MM.1S (cell line): ENCODE measurements at regions not wholly inside any gene's neighbourhood (a gene's known extent, or its start where the extent isn't known, plus 50 kb on each side); places are given as distances from the start of the nearest gene placed in this dataset.

Experiments used
- DNase-seq: peaks from one replicate; pipeline ENCODE4 v3.0.0-alpha.2; 2015
- H2AFZ ChIP-seq: fragments of 300-600 bp; sonication (generic); 2 replicates; pipeline ENCODE4 v1.6.0; 2016; ENCODE audit warnings: antibody characterized with exemption, low read length
- H3F3A ChIP-seq: fragments of 300-600 bp; sonication (generic); 2 replicates; pipeline ENCODE4 v1.6.1; 2016; ENCODE audit warnings: mild to moderate bottlenecking, antibody characterized with exemption, low read length, moderate library complexity, mixed read lengths; ENCODE audit not compliant: insufficient read depth
- H3K27ac ChIP-seq: fragments of 300-600 bp; sonication (generic); 2 replicates; pipeline ENCODE4 v1.5.1; 2016; ENCODE audit warnings: mild to moderate bottlenecking, low read length
- H3K27me3 ChIP-seq: fragments of 300-600 bp; sonication (generic); replicated peaks from 2 replicates; pipeline ENCODE4 v1.6.0; 2016; ENCODE audit warnings: low read length; ENCODE audit not compliant: insufficient read depth
- H3K36me3 ChIP-seq: fragments of 300-600 bp; sonication (generic); replicated peaks from 2 replicates; pipeline ENCODE4 v1.6.1; 2016; ENCODE audit warnings: mild to moderate bottlenecking, low read length, mixed read lengths; ENCODE audit not compliant: insufficient read depth
- H3K4me1 ChIP-seq: fragments of 300-600 bp; sonication (generic); 2 replicates; pipeline ENCODE4 v1.6.1; 2016; ENCODE audit warnings: low read length, mixed read lengths
- H3K4me2 ChIP-seq: fragments of 300-600 bp; sonication (generic); 2 replicates; pipeline ENCODE4 v1.6.0; 2016; ENCODE audit warnings: low read depth, low read length
- H3K4me3 ChIP-seq: fragments of 300-600 bp; sonication (generic); 2 replicates; pipeline ENCODE4 v1.5.1; 2016; ENCODE audit warnings: low read length, mixed read lengths
- H3K79me2 ChIP-seq: fragments of 300-600 bp; sonication (generic); 2 replicates; pipeline ENCODE4 v1.6.1; 2016; ENCODE audit warnings: mixed run types, low read length, mixed read lengths
- H3K9ac ChIP-seq: fragments of 300-600 bp; sonication (generic); 2 replicates; pipeline ENCODE4 v1.6.1; 2016; ENCODE audit warnings: low read length, mixed read lengths
- H3K9me2 ChIP-seq: fragments of 300-600 bp; sonication (generic); replicated peaks from 2 replicates; pipeline ENCODE4 v1.6.1; 2016; ENCODE audit warnings: mild to moderate bottlenecking, low read length, mixed read lengths; ENCODE audit not compliant: insufficient read depth
- H3K9me3 ChIP-seq: fragments of 300-600 bp; sonication (generic); replicated peaks from 2 replicates; pipeline ENCODE4 v1.6.1; 2016; ENCODE audit warnings: mild to moderate bottlenecking, low read length, mixed read lengths; ENCODE audit not compliant: insufficient read depth
- H4K20me1 ChIP-seq: fragments of 300-600 bp; sonication (generic); 2 replicates; pipeline ENCODE4 v1.6.1; 2016; ENCODE audit warnings: mild to moderate bottlenecking, low read length, moderate library complexity, mixed read lengths; ENCODE audit not compliant: insufficient read depth
- EZH2 ChIP-seq: fragments of 300-600 bp; sonication (generic); optimal IDR thresholded peaks from 2 replicates; pipeline ENCODE3; 2017; ENCODE audit warnings: low read depth, mild to moderate bottlenecking, antibody characterized with exemption, low read length, mixed read lengths
- EZH2phosphoT487 ChIP-seq: fragments of 300-600 bp; sonication (generic); IDR thresholded peaks from 2 replicates; pipeline ENCODE4 v1.6.1; 2018; ENCODE audit warnings: antibody characterized with exemption, low read length
- TF ChIP-seq, protein P1 (sequence below): fragments of 300-600 bp; sonication (generic); IDR thresholded peaks from 2 replicates; pipeline ENCODE4 v1.5.1; 2016; ENCODE audit warnings: antibody characterized with exemption, low read length, mixed read lengths

DNA sequence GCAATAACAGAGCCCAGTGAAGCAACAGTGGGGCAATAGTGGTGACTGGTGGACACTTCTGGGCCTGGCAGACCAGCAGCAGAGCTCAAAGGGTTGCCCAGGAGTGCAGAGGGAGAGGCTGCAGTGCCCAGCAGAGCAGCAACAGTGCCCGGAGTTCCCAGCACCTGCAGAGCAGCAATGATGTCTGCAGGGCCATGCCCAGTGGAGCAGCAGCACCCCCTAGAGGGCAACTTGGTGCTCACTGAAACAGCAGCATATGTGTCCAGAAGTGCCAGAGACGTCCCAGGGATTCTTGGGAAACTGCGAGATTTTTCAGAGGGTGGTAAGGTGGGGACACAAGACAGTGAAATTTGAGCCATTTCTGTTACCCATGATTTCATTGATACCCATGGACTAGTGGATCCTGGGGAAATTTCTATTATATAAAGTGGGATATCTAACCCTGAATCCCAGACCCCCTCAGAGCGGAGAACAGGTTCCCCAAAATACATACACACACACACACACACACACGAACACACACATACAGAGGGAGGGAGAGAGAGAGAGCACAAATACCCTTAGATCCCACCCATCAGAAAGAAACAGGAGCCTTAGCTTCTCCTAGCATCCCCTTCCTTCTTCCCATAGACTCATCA lies 156.9 kb upstream of the GJB5 start:
- no peak overlapping the region for H3K4me2 ChIP-seq
- H2AFZ ChIP-seq = no peak overlapping the region
- H3K27me3 ChIP-seq = peaks cover 30% of the 10 kb centered on the region
- H4K20me1 ChIP-seq = no peaks in the 10 kb centered on the region
- DNase-seq = peak; percentile 59
- no peak overlapping the region for H3K4me3 ChIP-seq
- no peaks in the 10 kb centered on the region for H3K9me3 ChIP-seq
- H3K36me3 ChIP-seq = no peaks in the 10 kb centered on the region
- no peak overlapping the region for H3K27ac ChIP-seq
- H3K79me2 ChIP-seq = no peaks in the 10 kb centered on the region
- no peaks in the 10 kb centered on the region for H3K4me1 ChIP-seq
- TF ChIP-seq EZH2phosphoT487 = no peak
- TF ChIP-seq, protein P1, sequence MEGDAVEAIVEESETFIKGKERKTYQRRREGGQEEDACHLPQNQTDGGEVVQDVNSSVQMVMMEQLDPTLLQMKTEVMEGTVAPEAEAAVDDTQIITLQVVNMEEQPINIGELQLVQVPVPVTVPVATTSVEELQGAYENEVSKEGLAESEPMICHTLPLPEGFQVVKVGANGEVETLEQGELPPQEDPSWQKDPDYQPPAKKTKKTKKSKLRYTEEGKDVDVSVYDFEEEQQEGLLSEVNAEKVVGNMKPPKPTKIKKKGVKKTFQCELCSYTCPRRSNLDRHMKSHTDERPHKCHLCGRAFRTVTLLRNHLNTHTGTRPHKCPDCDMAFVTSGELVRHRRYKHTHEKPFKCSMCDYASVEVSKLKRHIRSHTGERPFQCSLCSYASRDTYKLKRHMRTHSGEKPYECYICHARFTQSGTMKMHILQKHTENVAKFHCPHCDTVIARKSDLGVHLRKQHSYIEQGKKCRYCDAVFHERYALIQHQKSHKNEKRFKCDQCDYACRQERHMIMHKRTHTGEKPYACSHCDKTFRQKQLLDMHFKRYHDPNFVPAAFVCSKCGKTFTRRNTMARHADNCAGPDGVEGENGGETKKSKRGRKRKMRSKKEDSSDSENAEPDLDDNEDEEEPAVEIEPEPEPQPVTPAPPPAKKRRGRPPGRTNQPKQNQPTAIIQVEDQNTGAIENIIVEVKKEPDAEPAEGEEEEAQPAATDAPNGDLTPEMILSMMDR = peak; percentile 87
- no peaks in the 10 kb centered on the region for H3K9me2 ChIP-seq
- no peaks in the 10 kb centered on the region for H3F3A ChIP-seq
- no peak overlapping the region for H3K9ac ChIP-seq

DNA sequence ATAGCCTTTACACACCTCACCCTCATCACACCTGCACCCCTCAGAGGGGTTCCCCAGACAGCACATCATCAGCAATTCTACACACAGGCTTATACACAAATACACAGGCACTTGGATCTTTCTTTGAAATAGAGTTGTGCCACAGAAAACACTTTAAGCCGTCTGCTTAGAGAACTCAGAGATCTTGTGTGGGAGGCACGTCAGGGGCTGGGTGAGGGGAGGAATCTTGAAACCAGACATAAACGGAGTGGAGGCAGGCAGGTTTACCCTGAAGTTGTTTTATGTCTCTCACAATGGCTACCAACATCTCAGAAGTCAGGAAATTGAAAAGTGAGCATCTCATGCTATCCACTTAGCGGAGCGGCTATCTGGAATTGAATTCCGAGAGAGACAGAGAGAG lies 151.9 kb upstream of the GJB5 start:
- no peak overlapping the region for H3K27ac ChIP-seq
- H3K4me1 ChIP-seq = no peaks in the 10 kb centered on the region
- H2AFZ ChIP-seq = no peak overlapping the region
- no peaks in the 10 kb centered on the region for H3K36me3 ChIP-seq
- no peak for TF ChIP-seq EZH2
- TF ChIP-seq, protein P1 = no peak
- TF ChIP-seq EZH2phosphoT487 = no peak
- DNase-seq = no peak
- H3K9me2 ChIP-seq = no peaks in the 10 kb centered on the region
- no peak overlapping the region for H3K4me2 ChIP-seq
- H3K9me3 ChIP-seq = no peaks in the 10 kb centered on the region
- no peak overlapping the region for H3K4me3 ChIP-seq
- peaks cover 44% of the 10 kb centered on the region for H3K27me3 ChIP-seq
- no peaks in the 10 kb centered on the region for H4K20me1 ChIP-seq
- no peaks in the 10 kb centered on the region for H3K79me2 ChIP-seq
- H3F3A ChIP-seq = no peaks in the 10 kb centered on the region
- no peak overlapping the region for H3K9ac ChIP-seq

DNA sequence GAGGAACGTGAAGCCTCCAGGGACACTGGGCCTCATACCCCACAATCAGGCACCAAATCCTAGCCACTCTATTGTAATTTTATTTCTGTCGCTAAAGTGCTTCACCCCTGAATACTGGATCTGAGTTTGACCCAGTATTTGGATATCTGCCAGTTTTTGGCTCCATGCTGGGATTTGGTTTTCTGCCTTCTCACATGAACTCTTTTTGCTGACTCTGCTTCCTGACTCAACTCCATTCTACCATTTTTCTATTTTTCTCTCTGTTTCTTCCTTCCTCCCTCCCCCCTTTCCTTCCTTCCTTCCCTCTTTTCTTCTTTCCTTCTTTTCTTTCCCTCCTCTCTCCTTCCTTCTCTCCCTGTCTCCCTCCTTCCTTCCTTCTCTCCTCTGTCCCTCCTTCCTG lies 151.3 kb upstream of the GJB5 start:
- H3K36me3 ChIP-seq = no peaks in the 10 kb centered on the region
- H3K4me3 ChIP-seq = no peak overlapping the region
- H2AFZ ChIP-seq = no peak overlapping the region
- H3K9ac ChIP-seq = no peak overlapping the region
- H3F3A ChIP-seq = no peaks in the 10 kb centered on the region
- no peaks in the 10 kb centered on the region for H4K20me1 ChIP-seq
- no peak for TF ChIP-seq EZH2phosphoT487
- TF ChIP-seq, protein P1 = no peak
- no peak for TF ChIP-seq EZH2
- no peak overlapping the region for H3K27ac ChIP-seq
- no peaks in the 10 kb centered on the region for H3K4me1 ChIP-seq
- no peaks in the 10 kb centered on the region for H3K79me2 ChIP-seq
- H3K9me3 ChIP-seq = no peaks in the 10 kb centered on the region
- H3K9me2 ChIP-seq = no peaks in the 10 kb centered on the region
- H3K4me2 ChIP-seq = no peak overlapping the region
- DNase-seq = no peak
- H3K27me3 ChIP-seq = peaks cover 50% of the 10 kb centered on the region
